Cardiac fibroblast (primary cell): ENCODE measurements at regions not wholly inside any gene's neighbourhood (a gene's known extent, or its start where the extent isn't known, plus 50 kb on each side); places are given as distances from the start of the nearest gene placed in this dataset.

ENCODE experiments used
- DNase-seq, 2 donors: peaks; one replicate each; pipeline versions ENCODE4 v3.0.0 to v3.0.0-alpha.2; 2010; ENCODE audit warnings: low read depth in 2 of 2
- H3K4me3 ChIP-seq, 2 donors: replicated peaks in 1 of 2; 1 replicate in 1 of 2; 2 replicates in 1 of 2; pipeline ENCODE4 v1.5.1; 2011; ENCODE audit warnings: low read depth in 2 of 2, low read length in 2 of 2, mild to moderate bottlenecking in 2 of 2, moderate library complexity in 1 of 2
- TF ChIP-seq, protein P1 (sequence below): IDR thresholded peaks from one replicate; pipeline ENCODE4 v1.5.1; 2011; ENCODE audit warnings: low read depth, mild to moderate bottlenecking, low read length, inconsistent platforms

DNA sequence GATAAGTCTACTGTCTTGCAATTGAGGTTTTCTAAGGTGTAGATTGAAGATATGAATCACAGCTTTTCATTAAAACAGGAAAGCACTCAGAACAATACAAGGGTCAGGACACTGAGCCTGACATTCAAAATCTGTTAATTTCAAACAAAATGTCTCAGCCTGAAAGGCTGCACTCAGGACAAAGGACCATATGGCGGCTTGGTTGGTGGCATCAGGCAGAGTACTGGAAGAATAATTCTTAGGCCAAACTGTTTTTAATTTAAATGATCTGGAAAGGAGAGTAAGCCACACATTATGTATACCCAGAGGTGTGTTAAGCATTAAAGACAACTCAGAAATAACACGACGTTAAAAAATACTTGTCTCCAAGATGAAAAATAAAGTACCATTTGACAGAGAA is 85.9 kb downstream of the SKA1 start:
- TF ChIP-seq, protein P1, sequence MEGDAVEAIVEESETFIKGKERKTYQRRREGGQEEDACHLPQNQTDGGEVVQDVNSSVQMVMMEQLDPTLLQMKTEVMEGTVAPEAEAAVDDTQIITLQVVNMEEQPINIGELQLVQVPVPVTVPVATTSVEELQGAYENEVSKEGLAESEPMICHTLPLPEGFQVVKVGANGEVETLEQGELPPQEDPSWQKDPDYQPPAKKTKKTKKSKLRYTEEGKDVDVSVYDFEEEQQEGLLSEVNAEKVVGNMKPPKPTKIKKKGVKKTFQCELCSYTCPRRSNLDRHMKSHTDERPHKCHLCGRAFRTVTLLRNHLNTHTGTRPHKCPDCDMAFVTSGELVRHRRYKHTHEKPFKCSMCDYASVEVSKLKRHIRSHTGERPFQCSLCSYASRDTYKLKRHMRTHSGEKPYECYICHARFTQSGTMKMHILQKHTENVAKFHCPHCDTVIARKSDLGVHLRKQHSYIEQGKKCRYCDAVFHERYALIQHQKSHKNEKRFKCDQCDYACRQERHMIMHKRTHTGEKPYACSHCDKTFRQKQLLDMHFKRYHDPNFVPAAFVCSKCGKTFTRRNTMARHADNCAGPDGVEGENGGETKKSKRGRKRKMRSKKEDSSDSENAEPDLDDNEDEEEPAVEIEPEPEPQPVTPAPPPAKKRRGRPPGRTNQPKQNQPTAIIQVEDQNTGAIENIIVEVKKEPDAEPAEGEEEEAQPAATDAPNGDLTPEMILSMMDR: no peak
- H3K4me3 ChIP-seq: no peak overlapping the region
- no peak for DNase-seq

DNA sequence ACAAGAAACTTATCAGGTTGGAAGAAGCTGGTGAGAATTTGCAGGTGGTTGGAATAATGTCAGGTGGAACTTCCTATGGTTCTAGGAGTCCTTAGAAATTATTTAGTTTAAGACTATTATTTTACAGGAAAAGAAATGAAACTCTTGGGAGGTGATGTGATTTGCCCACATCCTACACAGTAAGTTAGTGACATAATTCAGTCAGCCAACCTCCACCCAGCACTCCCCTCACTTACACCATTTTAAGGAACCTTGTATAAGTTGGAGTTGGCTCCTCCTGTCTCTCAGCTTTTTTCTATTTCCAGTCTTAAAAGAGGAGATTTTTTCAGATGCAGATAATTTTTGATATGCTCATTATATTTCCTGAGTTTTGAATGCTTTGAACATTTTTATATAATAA is 86.4 kb downstream of the SKA1 start:
- DNase-seq: no peak
- no peak overlapping the region for H3K4me3 ChIP-seq
- TF ChIP-seq, protein P1: no peak

DNA sequence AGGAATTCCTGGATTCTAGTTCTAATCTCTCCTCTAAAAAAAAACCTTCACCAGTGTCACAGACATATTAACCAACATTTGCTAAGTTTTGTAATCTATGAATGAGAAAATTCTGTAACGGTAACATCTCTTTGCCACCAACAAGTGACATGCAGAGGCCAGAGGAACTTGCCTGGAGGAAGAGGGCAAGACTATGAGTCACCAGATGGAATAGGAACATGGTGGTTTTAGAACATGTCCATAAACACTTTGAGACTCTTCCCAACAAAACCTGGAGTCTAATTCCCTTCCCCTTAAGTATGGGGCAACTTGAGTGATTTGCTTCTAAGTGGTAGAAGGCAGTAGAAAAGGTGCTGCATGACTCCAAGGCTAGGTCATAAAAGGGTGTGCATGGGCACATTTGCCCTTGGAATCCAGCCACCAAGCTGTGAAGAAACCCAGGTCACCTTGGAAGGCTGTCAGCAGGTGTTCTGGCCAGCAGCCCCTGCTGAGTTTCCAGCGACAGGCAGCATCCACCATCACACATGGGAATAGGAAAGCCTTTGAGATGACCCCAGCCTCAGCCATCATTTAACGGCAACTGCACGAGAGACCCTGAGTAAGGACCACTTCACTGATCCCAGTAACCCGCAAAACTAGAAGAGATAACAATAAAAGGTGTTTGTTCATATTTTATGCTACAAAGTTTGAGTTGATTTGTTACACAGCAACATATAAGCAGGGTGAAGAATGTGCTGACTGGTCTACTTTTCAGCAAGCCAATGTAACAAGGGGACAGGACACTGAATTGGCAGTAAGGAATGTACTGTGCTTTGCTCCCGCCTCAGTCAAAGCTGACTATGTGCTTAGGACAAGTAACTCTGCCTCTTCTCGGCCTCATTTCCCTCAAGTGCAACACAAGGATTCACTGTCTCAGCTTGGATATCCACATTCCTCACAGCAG is 90.6 kb downstream of the SKA1 start:
- TF ChIP-seq, protein P1: no peak
- DNase-seq: no peak
- no peak overlapping the region for H3K4me3 ChIP-seq

- TF ChIP-seq, protein P1: no peak
- no peak overlapping the region for H3K4me3 ChIP-seq
- DNase-seq: no peak
Measured at GRCh38 chr18:50466634-50467033, 91.8 kb downstream of the SKA1 start.

DNA sequence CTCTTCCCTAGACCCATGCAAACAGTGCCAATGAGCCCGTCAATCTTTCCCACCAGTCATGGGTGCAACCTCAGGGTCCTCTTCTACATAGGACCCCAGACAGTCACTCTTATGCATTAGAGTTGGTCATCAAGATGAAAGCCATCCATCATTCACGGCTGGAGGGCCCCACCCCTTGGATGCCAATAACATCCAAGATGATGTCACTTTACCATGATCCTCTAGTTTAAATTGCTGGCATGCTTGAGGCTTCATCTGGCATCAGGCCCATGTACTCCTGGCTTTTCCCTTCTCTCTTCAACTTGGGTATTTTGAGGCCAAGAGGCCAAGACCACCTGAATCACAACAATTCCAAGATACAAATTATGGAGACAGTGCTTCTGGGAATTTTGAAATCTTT is 91.1 kb upstream of the MAPK4 start:
- H3K4me3 ChIP-seq: no peak overlapping the region
- TF ChIP-seq, protein P1: no peak
- no peak for DNase-seq

DNA sequence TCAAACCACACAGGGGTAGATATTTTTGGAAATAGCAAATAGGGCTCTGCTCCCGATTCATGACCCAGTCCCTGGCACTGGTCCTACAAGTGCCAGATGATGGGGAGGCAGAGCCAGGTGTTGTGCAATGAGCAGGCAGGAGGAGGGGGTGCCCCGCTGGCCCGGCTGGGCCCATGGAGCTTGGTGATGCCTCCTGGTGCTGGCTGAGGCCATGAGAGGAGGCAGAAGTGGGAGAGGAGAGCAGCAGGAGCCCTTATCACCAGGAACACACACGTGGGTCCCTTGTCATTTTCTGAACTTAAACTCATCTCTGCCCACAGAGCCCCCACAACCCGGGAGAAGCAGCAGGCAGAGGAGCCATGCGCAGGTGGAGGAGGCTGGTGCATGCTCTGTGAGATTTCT is 90.5 kb upstream of the MAPK4 start:
- no peak overlapping the region for H3K4me3 ChIP-seq
- TF ChIP-seq, protein P1: no peak
- DNase-seq: no peak
